ENCODE measurements at regions not wholly inside any gene's neighbourhood (a gene's known extent, or its start where the extent isn't known, plus 50 kb on each side); places are given as distances from the start of the nearest gene placed in this dataset.

DNA sequence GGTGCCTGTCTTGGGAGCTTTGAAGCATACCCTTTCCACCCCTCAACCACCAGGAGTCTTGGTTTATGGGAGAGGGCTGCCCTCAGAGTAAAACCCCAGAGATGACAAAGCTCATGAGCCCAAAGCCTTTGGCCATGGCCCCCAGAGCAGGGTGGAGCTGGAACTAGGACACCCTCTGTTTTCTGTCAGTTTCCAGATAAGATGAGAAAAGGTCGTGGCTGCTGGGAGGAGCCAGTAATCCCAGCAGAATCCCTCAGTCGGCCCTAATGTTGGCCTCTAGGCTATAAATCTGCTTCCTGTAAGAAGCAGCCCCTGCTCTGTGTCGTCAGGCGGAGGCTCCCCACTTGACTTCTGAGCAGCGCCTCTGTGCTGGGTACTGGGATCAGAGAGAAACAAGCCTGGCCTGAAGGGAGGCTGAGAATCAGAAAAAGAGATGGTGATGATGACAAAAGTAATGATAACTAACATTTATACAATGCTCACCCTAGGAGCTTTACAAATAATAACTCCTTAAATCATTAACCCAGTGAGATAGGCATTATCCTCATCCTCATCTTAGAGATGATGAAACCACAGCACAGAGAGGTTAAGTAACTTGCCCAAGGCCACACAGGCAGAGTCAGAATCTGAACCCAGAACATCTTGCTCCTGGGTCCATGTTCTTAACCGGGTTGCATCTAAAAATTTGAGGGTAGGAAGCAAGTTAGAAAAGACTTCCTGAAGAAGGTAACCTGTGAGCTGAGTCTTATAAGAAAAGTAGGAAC, 471.4 kb downstream of the SOX6 start:
- Histone ChIP-seq H3K27ac (no peak overlapping the region), H3K27me3 (no peaks in the 10 kb centered on the region), H3K4me3 (no peak overlapping the region), H3K36me3 (no peaks in the 10 kb centered on the region), H3K4me1 (peaks cover 0 to 16% (median 0%) of the 10 kb centered on the region in 3 donors), H3K9me3 (no peaks in the 10 kb centered on the region)
- WGBS, 2 donors = 61 to 74% methylated on average over 6 of the region's 6 CpGs
- intact Hi-C loops (cut with DNase I) = no loop called here
- TF ChIP-seq, protein P1, sequence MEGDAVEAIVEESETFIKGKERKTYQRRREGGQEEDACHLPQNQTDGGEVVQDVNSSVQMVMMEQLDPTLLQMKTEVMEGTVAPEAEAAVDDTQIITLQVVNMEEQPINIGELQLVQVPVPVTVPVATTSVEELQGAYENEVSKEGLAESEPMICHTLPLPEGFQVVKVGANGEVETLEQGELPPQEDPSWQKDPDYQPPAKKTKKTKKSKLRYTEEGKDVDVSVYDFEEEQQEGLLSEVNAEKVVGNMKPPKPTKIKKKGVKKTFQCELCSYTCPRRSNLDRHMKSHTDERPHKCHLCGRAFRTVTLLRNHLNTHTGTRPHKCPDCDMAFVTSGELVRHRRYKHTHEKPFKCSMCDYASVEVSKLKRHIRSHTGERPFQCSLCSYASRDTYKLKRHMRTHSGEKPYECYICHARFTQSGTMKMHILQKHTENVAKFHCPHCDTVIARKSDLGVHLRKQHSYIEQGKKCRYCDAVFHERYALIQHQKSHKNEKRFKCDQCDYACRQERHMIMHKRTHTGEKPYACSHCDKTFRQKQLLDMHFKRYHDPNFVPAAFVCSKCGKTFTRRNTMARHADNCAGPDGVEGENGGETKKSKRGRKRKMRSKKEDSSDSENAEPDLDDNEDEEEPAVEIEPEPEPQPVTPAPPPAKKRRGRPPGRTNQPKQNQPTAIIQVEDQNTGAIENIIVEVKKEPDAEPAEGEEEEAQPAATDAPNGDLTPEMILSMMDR (IDR thresholded peaks at IDR 0.05) = no peak
- no peak for TF ChIP-seq POLR2A (IDR thresholded peaks at IDR 0.05)
- DNase-seq = no peak

DNA sequence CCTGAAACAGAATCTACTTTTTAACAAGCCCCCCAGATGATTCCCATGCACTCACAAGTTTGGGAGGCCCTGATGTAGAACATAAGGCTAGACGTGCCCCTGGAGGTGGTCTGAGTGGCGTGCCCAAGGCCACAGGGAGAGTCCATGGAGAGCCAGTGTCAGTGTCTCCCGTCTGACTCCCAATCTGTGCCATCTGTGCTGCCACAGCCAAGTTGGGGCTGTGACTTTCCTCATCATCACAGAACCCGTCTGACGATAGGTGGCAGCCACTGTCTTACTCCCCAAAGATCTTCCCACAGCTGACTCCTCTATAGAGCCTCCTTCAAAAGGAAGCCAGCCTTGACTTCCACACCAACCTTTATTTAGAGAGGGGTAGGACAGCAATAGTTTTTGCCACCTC, 470.5 kb downstream of the SOX6 start:
- Histone ChIP-seq H3K4me1 (peaks cover 0 to 22% (median 0%) of the 10 kb centered on the region in 3 donors), H3K9me3 (no peaks in the 10 kb centered on the region), H3K27me3 (no peaks in the 10 kb centered on the region), H3K27ac (no peak overlapping the region), H3K36me3 (no peaks in the 10 kb centered on the region), H3K4me3 (no peak overlapping the region)
- DNase-seq = no peak
- TF ChIP-seq, protein P1 (IDR thresholded peaks at IDR 0.05) = no peak
- TF ChIP-seq POLR2A (IDR thresholded peaks at IDR 0.05) = no peak
- WGBS, 2 donors = 80 to 92% methylated on average over 5 of the region's 5 CpGs
- intact Hi-C loops (cut with DNase I) = no loop called here

DNA sequence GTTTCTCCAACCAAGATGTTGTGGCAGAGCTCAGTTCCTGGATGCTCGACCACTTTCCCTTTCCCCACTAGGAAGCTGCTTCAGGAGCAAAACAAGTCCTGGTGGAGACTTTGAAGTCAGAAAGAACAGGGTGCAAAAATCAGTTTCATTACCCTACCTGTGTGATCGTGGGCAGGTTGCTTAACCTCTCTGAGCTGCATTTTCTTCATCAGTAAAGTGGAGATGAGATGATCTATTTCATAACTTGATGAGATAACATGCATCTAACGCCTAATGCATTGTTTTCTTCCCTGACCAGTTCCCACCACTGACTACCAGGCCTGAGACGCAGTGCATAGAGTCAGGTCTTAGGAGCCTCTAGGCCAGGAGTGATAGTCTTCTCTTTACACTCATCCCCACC, 470.0 kb downstream of the SOX6 start:
- TF ChIP-seq POLR2A (IDR thresholded peaks at IDR 0.05) = no peak
- TF ChIP-seq, protein P1 (IDR thresholded peaks at IDR 0.05) = no peak
- no peak overlapping the region for H3K27ac ChIP-seq
- no peaks in the 10 kb centered on the region for H3K36me3 ChIP-seq
- intact Hi-C loops (cut with DNase I) = no loop called here
- H3K9me3 ChIP-seq = no peaks in the 10 kb centered on the region
- H3K4me1 ChIP-seq = peaks cover 0 to 22% (median 0%) of the 10 kb centered on the region in 3 donors
- 74 to 77% methylated on average over 4 of the region's 4 CpGs for WGBS, 2 donors
- DNase-seq = no peak
- H3K27me3 ChIP-seq = no peaks in the 10 kb centered on the region
- H3K4me3 ChIP-seq = no peak overlapping the region

DNA sequence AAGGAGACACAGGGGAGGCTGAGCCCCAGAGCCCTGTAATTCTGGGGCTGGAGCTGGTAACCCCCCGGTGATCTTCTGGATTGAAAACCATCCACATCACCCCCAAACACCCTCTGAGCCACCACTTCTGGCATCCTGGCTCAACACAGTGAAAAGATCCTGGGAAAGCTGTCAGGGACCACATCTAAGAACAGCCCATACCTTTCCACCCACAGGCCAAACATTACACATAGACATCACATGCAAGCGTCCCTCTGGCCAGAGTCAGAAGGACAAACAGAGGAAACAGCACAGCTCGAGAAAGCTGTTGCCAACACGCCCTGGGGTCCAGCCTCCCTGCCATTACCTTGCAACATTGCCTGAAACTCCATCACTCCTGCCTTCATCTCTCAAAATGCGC, 469.5 kb downstream of the SOX6 start:
- intact Hi-C loops (cut with DNase I) = no loop called here
- 67 to 86% methylated on average over 2 to 3 of the region's 5 CpGs for WGBS, 2 donors
- no peak overlapping the region for H3K27ac ChIP-seq

More for the DNA sequence above, 469.5 kb downstream of the SOX6 start:
- Histone ChIP-seq H3K36me3 (no peaks in the 10 kb centered on the region), H3K9me3 (no peaks in the 10 kb centered on the region), H3K27me3 (no peaks in the 10 kb centered on the region), H3K4me3 (no peak overlapping the region), H3K4me1 (peaks cover 0 to 22% (median 0%) of the 10 kb centered on the region in 3 donors)
- DNase-seq = no peak
- TF ChIP-seq, protein P1 (IDR thresholded peaks at IDR 0.05) = no peak
- TF ChIP-seq POLR2A (IDR thresholded peaks at IDR 0.05) = no peak
